ENCODE measurements at regions not wholly inside any gene's neighbourhood (a gene's known extent, or its start where the extent isn't known, plus 50 kb on each side); places are given as distances from the start of the nearest gene placed in this dataset.

- no peak overlapping the region for H3K4me3 ChIP-seq (ENCODE audit: low read length)
- no peak for ATAC-seq
- no peaks in the 10 kb centered on the region for H3K4me1 ChIP-seq (ENCODE audit: control insufficient read depth in 2 of 2, insufficient read depth in 2 of 2, low read length in 2 of 2)
- no peaks in the 10 kb centered on the region for H3K27me3 ChIP-seq (ENCODE audit: control insufficient read depth in 2 of 2, insufficient read depth in 2 of 2, low read length in 2 of 2)
- Mint-ChIP-seq H3K4me3 (no peak overlapping the region), H3K27me3 (peaks cover 0 to 4% (median 0%) of the 10 kb centered on the region in 5 donors), H3K36me3 (no peaks in the 10 kb centered on the region), H3K4me1 (no peaks in the 10 kb centered on the region), H3K27ac (no peak overlapping the region), H3K9me3 (peaks cover 0 to 15% (median 4%) of the 10 kb centered on the region in 11 donors)
- no peaks in the 10 kb centered on the region for H3K36me3 ChIP-seq (ENCODE audit: control insufficient read depth in 2 of 3, insufficient read depth in 3 of 3, low read length in 3 of 3)
- POLR2A ChIA-PET = no interaction called here
- no peak overlapping the region for H3K27ac ChIP-seq (ENCODE audit: low read depth, low read length)
- no peaks in the 10 kb centered on the region for H3K9me3 ChIP-seq (ENCODE audit: control insufficient read depth in 2 of 3, low read length in 3 of 3)
- no peak for DNase-seq
- CTCF ChIA-PET = no interaction called here
- intact Hi-C loops (cut with micrococcal nuclease) = no loop called here
These were observed 1063.4 kb upstream of the GHITM start for GRCh38 chr10:83075815-83076355.

GRCh38 chr10:83076443-83076842 is 1062.9 kb upstream of the GHITM start:
- POLR2A ChIA-PET = no interaction called here

GRCh38 chr10:83078160-83078559 is 1061.1 kb upstream of the GHITM start:
- intact Hi-C loops (cut with micrococcal nuclease) = no loop called here
- no peak overlapping the region for H3K4me3 Mint-ChIP-seq
- H3K4me3 ChIP-seq (ENCODE audit: low read length) = no peak overlapping the region
- H3K27me3 Mint-ChIP-seq = peaks cover 0 to 4% (median 0%) of the 10 kb centered on the region in 5 donors
- no peaks in the 10 kb centered on the region for H3K9me3 ChIP-seq (ENCODE audit: control insufficient read depth in 2 of 3, low read length in 3 of 3)
- H3K36me3 ChIP-seq (ENCODE audit: control insufficient read depth in 2 of 3, insufficient read depth in 3 of 3, low read length in 3 of 3) = no peaks in the 10 kb centered on the region
- POLR2A ChIA-PET = no interaction called here
- H3K27ac Mint-ChIP-seq = no peak overlapping the region
- no peak for DNase-seq
- peaks cover 0 to 24% (median 5%) of the 10 kb centered on the region in 11 donors for H3K9me3 Mint-ChIP-seq
- no peak overlapping the region for H3K27ac ChIP-seq (ENCODE audit: low read depth, low read length)
- H3K36me3 Mint-ChIP-seq = peaks cover 0 to under 1% (median 0%) of the 10 kb centered on the region in 5 donors
- CTCF ChIA-PET = no interaction called here
- no peak for ATAC-seq
- H3K4me1 Mint-ChIP-seq = no peaks in the 10 kb centered on the region
- no peaks in the 10 kb centered on the region for H3K27me3 ChIP-seq (ENCODE audit: control insufficient read depth in 2 of 2, insufficient read depth in 2 of 2, low read length in 2 of 2)
- H3K4me1 ChIP-seq (ENCODE audit: control insufficient read depth in 2 of 2, insufficient read depth in 2 of 2, low read length in 2 of 2) = no peaks in the 10 kb centered on the region

More at GRCh38 chr10:83076443-83076842, 1062.9 kb upstream of the GHITM start:
- CTCF ChIA-PET = no interaction called here
- no peaks in the 10 kb centered on the region for H3K4me1 Mint-ChIP-seq
- ATAC-seq = no peak
- no peak overlapping the region for H3K27ac Mint-ChIP-seq
- Histone ChIP-seq H3K4me3 (ENCODE audit: low read length) (no peak overlapping the region), H3K27me3 (ENCODE audit: control insufficient read depth in 2 of 2, insufficient read depth in 2 of 2, low read length in 2 of 2) (no peaks in the 10 kb centered on the region), H3K27ac (ENCODE audit: low read depth, low read length) (no peak overlapping the region), H3K9me3 (ENCODE audit: control insufficient read depth in 2 of 3, low read length in 3 of 3) (no peaks in the 10 kb centered on the region), H3K4me1 (ENCODE audit: control insufficient read depth in 2 of 2, insufficient read depth in 2 of 2, low read length in 2 of 2) (no peaks in the 10 kb centered on the region), H3K36me3 (ENCODE audit: control insufficient read depth in 2 of 3, insufficient read depth in 3 of 3, low read length in 3 of 3) (no peaks in the 10 kb centered on the region)
- peaks cover 0 to 15% (median 4%) of the 10 kb centered on the region in 11 donors for H3K9me3 Mint-ChIP-seq
- intact Hi-C loops (cut with micrococcal nuclease) = no loop called here
- no peaks in the 10 kb centered on the region for H3K36me3 Mint-ChIP-seq
- DNase-seq = no peak
- H3K4me3 Mint-ChIP-seq = no peak overlapping the region
- H3K27me3 Mint-ChIP-seq = peaks cover 0 to 4% (median 0%) of the 10 kb centered on the region in 5 donors

GRCh38 chr10:83078645-83079044 is 1060.7 kb upstream of the GHITM start:
- CTCF ChIA-PET = no interaction called here
- Histone ChIP-seq H3K36me3 (ENCODE audit: control insufficient read depth in 2 of 3, insufficient read depth in 3 of 3, low read length in 3 of 3) (no peaks in the 10 kb centered on the region), H3K27ac (ENCODE audit: low read depth, low read length) (no peak overlapping the region), H3K4me3 (ENCODE audit: low read length) (no peak overlapping the region), H3K4me1 (ENCODE audit: control insufficient read depth in 2 of 2, insufficient read depth in 2 of 2, low read length in 2 of 2) (no peaks in the 10 kb centered on the region), H3K9me3 (ENCODE audit: control insufficient read depth in 2 of 3, low read length in 3 of 3) (no peaks in the 10 kb centered on the region), H3K27me3 (ENCODE audit: control insufficient read depth in 2 of 2, insufficient read depth in 2 of 2, low read length in 2 of 2) (no peaks in the 10 kb centered on the region)
- H3K36me3 Mint-ChIP-seq = peaks cover 0 to 3% (median 0%) of the 10 kb centered on the region in 5 donors
- H3K4me3 Mint-ChIP-seq = no peak overlapping the region
- H3K27me3 Mint-ChIP-seq = peaks cover 0 to 2% (median 0%) of the 10 kb centered on the region in 5 donors
- no peaks in the 10 kb centered on the region for H3K4me1 Mint-ChIP-seq
- intact Hi-C loops (cut with micrococcal nuclease) = no loop called here
- ATAC-seq (no peak), DNase-seq (no peak)
- POLR2A ChIA-PET = no interaction called here
- no peak overlapping the region for H3K27ac Mint-ChIP-seq
- peaks cover 0 to 28% (median 5%) of the 10 kb centered on the region in 11 donors for H3K9me3 Mint-ChIP-seq

GRCh38 chr10:83083831-83084230 is 1055.5 kb upstream of the GHITM start:
- Histone ChIP-seq H3K27me3 (ENCODE audit: control insufficient read depth in 2 of 2, insufficient read depth in 2 of 2, low read length in 2 of 2) (no peaks in the 10 kb centered on the region), H3K4me3 (ENCODE audit: low read length) (no peak overlapping the region), H3K4me1 (ENCODE audit: control insufficient read depth in 2 of 2, insufficient read depth in 2 of 2, low read length in 2 of 2) (no peaks in the 10 kb centered on the region), H3K9me3 (ENCODE audit: control insufficient read depth in 2 of 3, low read length in 3 of 3) (no peaks in the 10 kb centered on the region), H3K27ac (ENCODE audit: low read depth, low read length) (no peak overlapping the region), H3K36me3 (ENCODE audit: control insufficient read depth in 2 of 3, insufficient read depth in 3 of 3, low read length in 3 of 3) (no peaks in the 10 kb centered on the region)
- Mint-ChIP-seq H3K27me3 (no peaks in the 10 kb centered on the region), H3K9me3 (peaks cover 0 to 22% (median 6%) of the 10 kb centered on the region in 11 donors), H3K4me3 (no peak overlapping the region), H3K27ac (no peak overlapping the region), H3K4me1 (no peaks in the 10 kb centered on the region), H3K36me3 (peaks cover 0 to 3% (median 0%) of the 10 kb centered on the region in 5 donors)
- ATAC-seq (no peak), DNase-seq (no peak)
- intact Hi-C loops (cut with micrococcal nuclease) = no loop called here
- POLR2A ChIA-PET = no interaction called here
- CTCF ChIA-PET = no interaction called here

- Histone ChIP-seq H3K27me3 (ENCODE audit: control insufficient read depth in 2 of 2, insufficient read depth in 2 of 2, low read length in 2 of 2) (no peaks in the 10 kb centered on the region), H3K9me3 (ENCODE audit: control insufficient read depth in 2 of 3, low read length in 3 of 3) (no peaks in the 10 kb centered on the region), H3K4me3 (ENCODE audit: low read length) (no peak overlapping the region), H3K36me3 (ENCODE audit: control insufficient read depth in 2 of 3, insufficient read depth in 3 of 3, low read length in 3 of 3) (no peaks in the 10 kb centered on the region), H3K4me1 (ENCODE audit: control insufficient read depth in 2 of 2, insufficient read depth in 2 of 2, low read length in 2 of 2) (no peaks in the 10 kb centered on the region), H3K27ac (ENCODE audit: low read depth, low read length) (no peak overlapping the region)
- Mint-ChIP-seq H3K9me3 (peaks cover 0 to 19% (median 7%) of the 10 kb centered on the region in 11 donors), H3K36me3 (peaks cover 0 to 4% (median 0%) of the 10 kb centered on the region in 5 donors), H3K27me3 (no peaks in the 10 kb centered on the region), H3K4me1 (no peaks in the 10 kb centered on the region), H3K4me3 (no peak overlapping the region), H3K27ac (no peak overlapping the region)
- CTCF ChIA-PET = no interaction called here
- ATAC-seq (no peak), DNase-seq (no peak)
- POLR2A ChIA-PET = no interaction called here
- intact Hi-C loops (cut with micrococcal nuclease) = no loop called here
These were observed 1050.0 kb upstream of the GHITM start for GRCh38 chr10:83089335-83089734.

- H3K27ac Mint-ChIP-seq = no peak overlapping the region
- POLR2A ChIA-PET = no interaction called here
These were observed 1034.7 kb upstream of the GHITM start for GRCh38 chr10:83104616-83105015.

More at GRCh38 chr10:83104616-83105015, 1034.7 kb upstream of the GHITM start:
- no peak for DNase-seq
- H3K9me3 Mint-ChIP-seq = peaks cover 3 to 22% (median 9%) of the 10 kb centered on the region in 11 donors
- H3K36me3 Mint-ChIP-seq = no peaks in the 10 kb centered on the region
- intact Hi-C loops (cut with micrococcal nuclease) = no loop called here
- ATAC-seq = no peak
- H3K4me3 Mint-ChIP-seq = no peak overlapping the region
- no peak overlapping the region for H3K27ac ChIP-seq (ENCODE audit: low read depth, low read length)
- no peaks in the 10 kb centered on the region for H3K4me1 ChIP-seq (ENCODE audit: control insufficient read depth in 2 of 2, insufficient read depth in 2 of 2, low read length in 2 of 2)
- no peaks in the 10 kb centered on the region for H3K27me3 Mint-ChIP-seq
- H3K36me3 ChIP-seq (ENCODE audit: control insufficient read depth in 2 of 3, insufficient read depth in 3 of 3, low read length in 3 of 3) = no peaks in the 10 kb centered on the region
- H3K9me3 ChIP-seq (ENCODE audit: control insufficient read depth in 2 of 3, low read length in 3 of 3) = peaks cover 0 to 10% (median 0%) of the 10 kb centered on the region in 3 experiments
- H3K4me1 Mint-ChIP-seq = no peaks in the 10 kb centered on the region
- H3K27me3 ChIP-seq (ENCODE audit: control insufficient read depth in 2 of 2, insufficient read depth in 2 of 2, low read length in 2 of 2) = no peaks in the 10 kb centered on the region
- CTCF ChIA-PET = no interaction called here
- H3K4me3 ChIP-seq (ENCODE audit: low read length) = no peak overlapping the region

Measured in naive thymus-derived CD4-positive, alpha-beta T cell (primary cell).